HEK293T (cell line): ENCODE measurements at regions not wholly inside any gene's neighbourhood (a gene's known extent, or its start where the extent isn't known, plus 50 kb on each side); places are given as distances from the start of the nearest gene placed in this dataset.
"Not testable (repeated sequence)": the region's sequence is repeated elsewhere in the genome, so short reads cannot be mapped to it uniquely, and the experiment has no call there.

ENCODE experiments used
- CTCF ChIA-PET: fragments of 350-600 bp; formaldehyde crosslinking; extraction: SDS; loops from one replicate; lab custom pipeline; 2021; ENCODE audit warnings: antibody characterized with exemption, inconsistent platforms; lab: Yijun Ruan, JAX
- POLR2A ChIA-PET: fragments of 350-600 bp; formaldehyde crosslinking; extraction: SDS; loops from one replicate; lab custom pipeline; 2020; ENCODE audit warnings: antibody characterized with exemption, inconsistent platforms; lab: Yijun Ruan, JAX
- DNase-seq: peaks from one replicate; pipeline ENCODE4 v3.0.0; 2012; ENCODE audit warnings: mixed read lengths; ENCODE audit errors: extremely low spot score
- ARNT ChIP-seq: fragments of 450-650 bp; IDR thresholded peaks from 2 replicates; pipeline ENCODE4 v1.6.1; 2017; ENCODE audit warnings: mild to moderate bottlenecking
- BHLHE40 ChIP-seq: fragments of 450-650 bp; IDR thresholded peaks from 2 replicates; pipeline ENCODE4 v1.6.1; 2016; ENCODE audit warnings: mild to moderate bottlenecking, moderate library complexity, borderline replicate concordance
- CTBP1 ChIP-seq: fragments of 450-650 bp; IDR thresholded peaks from 2 replicates; pipeline ENCODE4 v1.6.1; 2016; ENCODE audit warnings: borderline replicate concordance
- ELF4 ChIP-seq: fragments of 450-650 bp; IDR thresholded peaks from 2 replicates; pipeline ENCODE4 v1.6.1; 2017; ENCODE audit warnings: antibody characterized with exemption
- FOXA1 ChIP-seq: fragments of 450-650 bp; IDR thresholded peaks from 2 replicates; pipeline ENCODE4 v1.6.1; 2016; ENCODE audit warnings: mild to moderate bottlenecking
- FOXK2 ChIP-seq: fragments of 450-650 bp; IDR thresholded peaks from 2 replicates; pipeline ENCODE4 v1.6.1; 2016; ENCODE audit warnings: mild to moderate bottlenecking
- FOXM1 ChIP-seq: fragments of 450-650 bp; IDR thresholded peaks from 2 replicates; pipeline ENCODE4 v1.6.1; 2017; ENCODE audit warnings: mild to moderate bottlenecking, borderline replicate concordance
- HDGF ChIP-seq: fragments of 450-650 bp; IDR thresholded peaks from 2 replicates; pipeline ENCODE4 v1.6.1; 2017; ENCODE audit warnings: antibody characterized with exemption, borderline replicate concordance
- L3MBTL2 ChIP-seq: fragments of 450-650 bp; conservative IDR thresholded peaks from 2 replicates; pipeline ENCODE4 v1.6.1; 2016; ENCODE audit warnings: mild to moderate bottlenecking
- LEF1 ChIP-seq: fragments of 450-650 bp; IDR thresholded peaks from 2 replicates; pipeline ENCODE4 v1.6.1; 2017; ENCODE audit warnings: mild to moderate bottlenecking, borderline replicate concordance
- NFRKB ChIP-seq: fragments of 450-650 bp; IDR thresholded peaks from 2 replicates; pipeline ENCODE4 v1.6.1; 2016; ENCODE audit warnings: mild to moderate bottlenecking, moderate library complexity
- SP1 ChIP-seq: fragments of 450-650 bp; IDR thresholded peaks from 2 replicates; pipeline ENCODE4 v1.6.1; 2017
- SUZ12 ChIP-seq: fragments of 450-650 bp; IDR thresholded peaks from 2 replicates; pipeline ENCODE4 v1.6.1; 2016; ENCODE audit warnings: mild to moderate bottlenecking
- TARDBP ChIP-seq: fragments of 450-650 bp; IDR thresholded peaks from 2 replicates; pipeline ENCODE4 v1.6.1; 2016
- ZNF384 ChIP-seq: fragments of 450-650 bp; IDR thresholded peaks from 2 replicates; pipeline ENCODE4 v1.6.1; 2016
- TF ChIP-seq, protein P1 (sequence below): fragments of 450-650 bp; IDR thresholded peaks from 2 replicates; pipeline ENCODE4 v1.6.1; 2016

DNA sequence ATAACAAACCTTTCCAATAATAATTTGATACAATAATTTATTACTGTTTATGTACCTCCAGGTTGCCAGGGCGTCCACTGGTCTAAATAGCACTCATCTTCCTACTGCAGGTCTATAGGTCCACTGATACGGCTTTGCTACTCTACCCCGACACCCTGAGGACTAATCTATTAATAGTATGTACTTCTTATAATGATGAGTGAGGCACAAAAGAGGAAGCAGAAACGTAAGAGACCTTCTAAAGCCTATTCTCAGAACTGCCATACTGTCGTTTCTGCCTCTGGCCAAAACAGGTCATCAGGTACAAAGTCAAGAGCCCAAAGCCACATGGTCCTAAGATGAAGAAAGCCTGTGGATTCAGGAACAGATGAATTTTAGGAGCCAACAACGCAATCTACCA, 163.2 kb upstream of the GRM7 start:
- DNase-seq: no peak
- TF ChIP-seq ELF4: no peak
- no peak for TF ChIP-seq BHLHE40
- no peak for TF ChIP-seq TARDBP
- TF ChIP-seq NFRKB: no peak
- TF ChIP-seq FOXM1: no peak
- POLR2A ChIA-PET: no interaction called here
- CTCF ChIA-PET: no interaction called here

DNA sequence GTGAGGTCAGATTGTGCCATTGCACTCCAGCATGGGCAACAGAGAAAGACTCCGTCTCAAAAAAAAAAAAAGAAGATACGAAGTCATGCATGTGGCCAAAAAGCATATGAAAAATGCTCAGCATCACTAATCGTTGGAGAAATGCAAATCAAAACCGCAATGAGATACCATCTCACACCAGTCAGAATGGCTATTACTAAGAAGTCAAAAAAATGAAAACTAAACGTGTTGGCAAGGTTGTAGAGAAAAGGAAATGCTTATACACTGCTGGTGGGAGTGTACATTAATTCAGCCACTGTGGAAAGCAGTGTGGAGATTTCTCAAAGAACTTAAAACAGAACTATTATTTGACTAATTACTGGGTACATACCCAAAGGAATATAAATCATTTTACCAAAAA, 156.1 kb upstream of the GRM7 start:
- CTCF ChIA-PET: interaction anchor here (0.6 kb wide), 1 partner anchor 10 kb away, joined by 4 read pairs; no protein-coding TSS in a partner anchor
- DNase-seq, POLR2A ChIA-PET: not testable (repeated sequence)

DNA sequence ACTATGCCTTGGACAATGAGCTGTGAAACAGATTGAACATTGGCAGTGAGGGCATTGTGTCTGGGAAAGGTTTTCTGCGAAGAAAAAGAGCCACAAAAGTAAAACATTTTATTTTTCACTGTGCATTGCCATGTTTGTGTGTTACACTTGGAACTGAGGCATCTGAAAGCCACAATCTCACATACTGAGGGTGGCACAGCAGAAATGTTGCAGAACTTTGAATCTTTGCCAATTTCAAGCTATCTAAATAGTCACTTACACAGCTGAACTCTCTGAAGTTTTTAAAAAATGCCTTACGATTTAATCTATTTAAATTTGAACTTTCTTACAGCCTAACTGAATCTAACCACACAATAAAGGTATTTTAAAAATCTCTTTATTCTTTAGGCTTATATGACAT, 154.1 kb upstream of the GRM7 start:
- ChIA-PET POLR2A (no interaction called here), CTCF (no interaction called here)
- TF ChIP-seq NFRKB (no peak), L3MBTL2 (no peak), FOXK2 (no peak), ZNF384 (no peak), TARDBP (no peak), ARNT (no peak), BHLHE40 (no peak), FOXM1 (no peak), CTBP1 (no peak), SUZ12 (no peak)
- DNase-seq: no peak

DNA sequence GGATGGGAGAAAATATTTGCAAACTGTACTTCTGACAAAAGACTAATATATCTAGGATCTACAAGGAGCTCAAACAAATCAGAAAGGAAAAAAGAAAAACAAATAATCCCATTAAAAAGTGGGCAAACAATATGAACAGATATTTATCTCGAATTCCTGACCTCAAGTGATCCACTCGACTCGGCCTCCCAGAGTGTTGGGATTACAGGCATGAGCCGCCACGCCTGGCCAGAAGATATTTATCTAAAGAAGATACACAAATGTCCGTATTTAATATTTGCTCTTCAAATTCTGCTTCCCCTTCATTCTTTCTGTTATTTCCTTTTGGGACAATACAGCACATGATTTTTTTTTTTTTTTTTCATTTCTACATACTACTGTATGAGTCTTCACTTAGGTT, 151.7 kb upstream of the GRM7 start:
- no peak for DNase-seq
- CTCF ChIA-PET: no interaction called here
- POLR2A ChIA-PET: no interaction called here
- TF ChIP-seq, protein P1, sequence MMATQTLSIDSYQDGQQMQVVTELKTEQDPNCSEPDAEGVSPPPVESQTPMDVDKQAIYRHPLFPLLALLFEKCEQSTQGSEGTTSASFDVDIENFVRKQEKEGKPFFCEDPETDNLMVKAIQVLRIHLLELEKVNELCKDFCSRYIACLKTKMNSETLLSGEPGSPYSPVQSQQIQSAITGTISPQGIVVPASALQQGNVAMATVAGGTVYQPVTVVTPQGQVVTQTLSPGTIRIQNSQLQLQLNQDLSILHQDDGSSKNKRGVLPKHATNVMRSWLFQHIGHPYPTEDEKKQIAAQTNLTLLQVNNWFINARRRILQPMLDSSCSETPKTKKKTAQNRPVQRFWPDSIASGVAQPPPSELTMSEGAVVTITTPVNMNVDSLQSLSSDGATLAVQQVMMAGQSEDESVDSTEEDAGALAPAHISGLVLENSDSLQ: no peak
- TF ChIP-seq FOXA1: no peak
- TF ChIP-seq NFRKB: no peak
- no peak for TF ChIP-seq TARDBP
- no peak for TF ChIP-seq FOXM1
- TF ChIP-seq ZNF384: no peak
- TF ChIP-seq ELF4: no peak
- no peak for TF ChIP-seq ARNT
- no peak for TF ChIP-seq HDGF
- no peak for TF ChIP-seq SUZ12
- no peak for TF ChIP-seq FOXK2
- TF ChIP-seq L3MBTL2: no peak
- no peak for TF ChIP-seq SP1
- no peak for TF ChIP-seq LEF1

DNA sequence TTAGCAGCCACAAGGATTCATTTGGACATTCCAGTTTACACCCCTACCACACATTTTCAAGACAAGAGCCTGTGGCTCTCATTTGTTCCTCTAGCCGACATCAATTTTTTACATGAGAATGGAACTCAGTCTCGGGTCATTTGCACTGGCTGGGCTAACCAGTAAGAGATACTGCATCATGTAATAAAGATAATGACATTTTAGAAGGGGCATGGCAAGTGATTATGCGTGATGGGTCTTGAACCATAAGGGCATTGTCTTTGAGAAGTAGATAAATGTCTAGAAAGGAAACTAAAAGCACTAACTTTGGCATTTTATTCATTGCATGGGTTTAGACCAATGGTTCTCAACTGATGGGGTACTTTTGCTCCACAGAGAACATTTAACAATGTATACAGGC, 146.0 kb upstream of the GRM7 start:
- DNase-seq: no peak
- TF ChIP-seq FOXM1: no peak
- TF ChIP-seq, protein P1: no peak
- no peak for TF ChIP-seq ARNT
- no peak for TF ChIP-seq TARDBP
- TF ChIP-seq ELF4: no peak
- TF ChIP-seq SP1: no peak
- TF ChIP-seq CTBP1: no peak
- TF ChIP-seq NFRKB: no peak
- no peak for TF ChIP-seq SUZ12
- no peak for TF ChIP-seq BHLHE40
- no peak for TF ChIP-seq L3MBTL2
- CTCF ChIA-PET: no interaction called here
- POLR2A ChIA-PET: no interaction called here

DNA sequence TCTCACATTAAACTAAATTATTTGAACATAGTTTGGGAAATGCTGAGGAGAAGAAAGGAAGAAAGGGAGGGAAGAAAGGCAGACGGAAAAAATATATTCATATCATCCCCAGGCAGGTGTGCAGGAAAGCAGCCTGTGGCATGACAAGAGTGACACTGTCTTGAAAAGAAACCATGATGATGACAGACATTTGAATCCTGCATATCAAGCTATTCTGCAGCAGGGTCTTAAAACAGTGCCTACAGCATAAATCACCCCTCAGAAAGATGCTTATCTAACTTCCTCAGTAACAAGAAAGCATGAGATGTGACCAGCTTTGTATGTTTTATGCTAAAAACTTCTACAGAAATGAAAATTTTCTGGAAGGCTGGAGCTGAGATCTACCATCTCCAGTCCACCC, 144.5 kb upstream of the GRM7 start:
- TF ChIP-seq SUZ12 (no peak), FOXK2 (no peak), TARDBP (no peak), FOXM1 (no peak), SP1 (no peak), NFRKB (no peak), ZNF384 (no peak)
- CTCF ChIA-PET: no interaction called here
- POLR2A ChIA-PET: no interaction called here
- DNase-seq: no peak

DNA sequence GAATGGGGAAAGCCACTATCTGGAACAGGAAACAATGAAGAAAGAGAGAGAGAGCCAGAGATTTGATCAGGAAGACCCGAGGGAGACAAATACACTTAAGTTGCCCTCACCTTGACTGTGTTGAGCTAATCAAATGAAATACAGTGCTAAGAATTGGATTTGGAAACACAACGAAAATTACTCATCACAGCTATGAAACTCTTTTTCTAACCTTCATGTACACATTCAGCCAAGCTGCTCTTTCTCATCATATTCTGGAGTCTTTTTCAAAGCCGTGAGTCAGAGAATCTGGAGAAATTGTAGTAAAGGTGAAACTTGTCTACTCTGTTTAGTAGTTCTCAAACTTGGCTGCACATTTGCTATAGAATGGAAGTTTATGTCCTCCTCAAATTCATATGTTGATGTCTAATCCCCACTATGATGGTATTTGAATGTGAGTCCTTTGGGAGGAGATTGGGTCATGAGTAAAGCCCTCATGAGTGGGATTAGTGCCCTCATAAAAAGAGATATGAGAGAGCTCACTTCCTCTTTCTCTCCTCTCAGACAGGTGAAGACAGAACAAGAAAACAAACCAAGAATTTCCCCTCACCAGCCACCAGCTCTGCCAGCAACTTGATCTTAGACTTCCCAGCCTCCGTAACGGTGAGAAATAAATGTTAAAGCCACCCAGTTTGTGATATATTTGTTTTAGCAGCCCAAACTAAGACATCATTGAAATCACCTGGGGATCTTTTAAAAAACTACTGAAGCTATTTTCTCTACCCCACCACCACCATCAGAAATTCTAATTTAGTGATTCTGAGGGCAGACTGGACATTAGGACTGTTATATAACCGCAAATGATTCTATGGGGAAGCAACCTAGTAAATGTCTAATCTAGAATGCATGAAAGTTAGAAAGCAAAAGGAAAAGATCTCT, 143.6 kb upstream of the GRM7 start:
- ChIA-PET POLR2A (no interaction called here), CTCF (no interaction called here)
- DNase-seq: no peak
- TF ChIP-seq ARNT (no peak), SUZ12 (no peak), L3MBTL2 (no peak), FOXK2 (no peak)
- TF ChIP-seq, protein P1: no peak
